Trophoblast cell (in vitro differentiated cells and primary cell): ENCODE measurements at regions not wholly inside any gene's neighbourhood (a gene's known extent, or its start where the extent isn't known, plus 50 kb on each side); places are given as distances from the start of the nearest gene placed in this dataset.
"Not testable (repeated sequence)": the region's sequence is repeated elsewhere in the genome, so short reads cannot be mapped to it uniquely, and the experiment has no call there.

Experiments used
- DNase-seq, 2 donors: peaks; one replicate each; pipeline ENCODE4 v3.0.0-alpha.2; 2016
- H2AFZ ChIP-seq: 2 replicates; pipeline ENCODE4 v1.6.1; 2013; ENCODE audit warnings: low read length, moderate library complexity, mild to moderate bottlenecking; ENCODE audit not compliant: insufficient read depth, poor library complexity
- H2AK5ac ChIP-seq: 2 replicates; pipeline ENCODE4 v1.6.1; 2013; ENCODE audit warnings: mild to moderate bottlenecking, low read length
- H2BK120ac ChIP-seq: 2 replicates; pipeline ENCODE4 v1.6.1; 2013; ENCODE audit warnings: low read length, mild to moderate bottlenecking, moderate library complexity; ENCODE audit not compliant: insufficient read depth, poor library complexity
- H2BK12ac ChIP-seq: 2 replicates; pipeline ENCODE4 v1.6.1; 2013; ENCODE audit warnings: mild to moderate bottlenecking, low read length, moderate library complexity
- H2BK5ac ChIP-seq: 2 replicates; pipeline ENCODE4 v1.6.1; 2013; ENCODE audit warnings: low read length, low read depth, moderate library complexity, mild to moderate bottlenecking; ENCODE audit not compliant: poor library complexity
- H3K14ac ChIP-seq: 2 replicates; pipeline ENCODE4 v1.6.1; 2013; ENCODE audit warnings: mild to moderate bottlenecking, low read length
- H3K18ac ChIP-seq: 2 replicates; pipeline ENCODE4 v1.6.1; 2013; ENCODE audit warnings: mild to moderate bottlenecking, low read length
- H3K23ac ChIP-seq: 2 replicates; pipeline ENCODE4 v1.6.1; 2013; ENCODE audit warnings: low read length
- H3K27ac ChIP-seq: 2 replicates; pipeline ENCODE4 v1.5.1; 2013; ENCODE audit warnings: low read depth, mild to moderate bottlenecking, inconsistent platforms, low read length, moderate library complexity
- H3K27me3 ChIP-seq: 2 replicates; pipeline ENCODE4 v1.6.1; 2013; ENCODE audit warnings: inconsistent platforms, mild to moderate bottlenecking, low read length, moderate library complexity; ENCODE audit not compliant: insufficient read depth
- H3K36me3 ChIP-seq, 2 experiments: 1 replicate in 1 of 2; 2 replicates in 1 of 2; pipeline ENCODE4 v1.6.1; 2013; ENCODE audit warnings: low read length in 2 of 2, mild to moderate bottlenecking in 2 of 2, moderate library complexity in 1 of 2; ENCODE audit not compliant: insufficient read depth in 2 of 2, control insufficient read depth in 1 of 2
- H3K4ac ChIP-seq: 2 replicates; pipeline ENCODE4 v1.6.1; 2013; ENCODE audit warnings: low read depth, mild to moderate bottlenecking, low read length, moderate library complexity
- H3K4me1 ChIP-seq, 2 experiments: 1 replicate in 1 of 2; 2 replicates in 1 of 2; pipeline ENCODE4 v1.6.1; 2013; ENCODE audit warnings: low read length in 2 of 2, mild to moderate bottlenecking in 2 of 2, moderate library complexity in 1 of 2; ENCODE audit not compliant: insufficient read depth in 2 of 2, control insufficient read depth in 1 of 2
- H3K4me2 ChIP-seq: 2 replicates; pipeline ENCODE4 v1.6.1; 2013; ENCODE audit warnings: inconsistent platforms, mild to moderate bottlenecking, low read length, moderate library complexity
- H3K4me3 ChIP-seq: 2 replicates; pipeline ENCODE4 v1.5.1; 2013; ENCODE audit warnings: mild to moderate bottlenecking, low read depth, low read length, inconsistent platforms
- H3K79me1 ChIP-seq: one replicate; pipeline ENCODE4 v1.6.1; 2013; ENCODE audit warnings: low read length
- H3K79me2 ChIP-seq: 2 replicates; pipeline ENCODE4 v1.6.1; 2013; ENCODE audit warnings: low read length, mild to moderate bottlenecking; ENCODE audit not compliant: control insufficient read depth, insufficient read depth, poor library complexity
- H3K9ac ChIP-seq: 2 replicates; pipeline ENCODE4 v1.6.1; 2013; ENCODE audit warnings: mild to moderate bottlenecking, low read length
- H3K9me3 ChIP-seq: 2 replicates; pipeline ENCODE4 v1.6.1; 2013; ENCODE audit warnings: low read depth, mild to moderate bottlenecking, control low read depth, inconsistent platforms, low read length; ENCODE audit not compliant: insufficient read depth
- H4K12ac ChIP-seq: 2 replicates; pipeline ENCODE4 v1.6.1; 2013; ENCODE audit warnings: low read depth, mild to moderate bottlenecking, low read length, moderate library complexity
- H4K8ac ChIP-seq: 2 replicates; pipeline ENCODE4 v1.6.1; 2013; ENCODE audit warnings: low read depth, mild to moderate bottlenecking, low read length, moderate library complexity
- H4K91ac ChIP-seq: one replicate; pipeline ENCODE4 v1.6.1; 2013; ENCODE audit warnings: low read depth, mild to moderate bottlenecking, low read length, moderate library complexity
- WGBS: extraction: QIAGEN DNeasy Blood & Tissue Kit; methylation state at CpG from one replicate; pipeline ENCODE4 v1.1.7; 2013; ENCODE audit warnings: missing lambda C conversion rate; ENCODE audit not compliant: insufficient read length, insufficient coverage; ENCODE audit errors: extremely low coverage; 5-methylcytosine and 5-hydroxymethylcytosine counted together

DNA sequence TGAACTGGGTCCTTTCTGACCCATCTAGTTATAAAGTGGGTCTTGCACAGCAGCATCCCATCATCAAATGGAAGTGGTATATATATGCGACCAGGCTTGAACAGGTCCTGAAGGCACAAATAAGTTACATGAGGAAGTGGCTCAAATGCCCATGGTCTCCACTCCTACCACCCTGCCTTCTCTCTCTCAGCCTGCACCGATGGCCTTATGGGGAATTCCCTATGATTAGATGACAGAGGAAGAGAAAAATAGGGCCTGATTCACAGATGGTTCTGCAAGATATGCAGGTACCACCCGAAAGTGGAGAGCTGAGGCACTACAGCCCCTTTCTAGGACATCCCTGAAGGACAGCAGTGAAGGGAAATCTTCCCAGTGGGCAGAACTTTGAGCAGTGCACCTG lies 1275.1 kb upstream of the CITED2 start:
- not testable (repeated sequence) for H3K27me3 ChIP-seq, H3K27ac ChIP-seq, H3K79me2 ChIP-seq, DNase-seq, H4K12ac ChIP-seq, H3K36me3 ChIP-seq, H3K79me1 ChIP-seq, H2BK12ac ChIP-seq, H4K91ac ChIP-seq, H3K14ac ChIP-seq, H3K18ac ChIP-seq, H3K4me1 ChIP-seq, H3K4me2 ChIP-seq, H4K8ac ChIP-seq, H3K4ac ChIP-seq, H2BK120ac ChIP-seq, H3K23ac ChIP-seq, H3K9me3 ChIP-seq, H3K9ac ChIP-seq, H2AFZ ChIP-seq, H2BK5ac ChIP-seq, H3K4me3 ChIP-seq, H2AK5ac ChIP-seq
- no CpG with 5 or more reads among the region's 3 CpGs for WGBS

GRCh38 chr6:140647322-140647721 lies 1272.9 kb upstream of the CITED2 start:
- H3K4me2 ChIP-seq, H3K27me3 ChIP-seq, H4K91ac ChIP-seq, H2BK5ac ChIP-seq, H2BK120ac ChIP-seq, H4K12ac ChIP-seq, H3K14ac ChIP-seq, DNase-seq, H3K4me3 ChIP-seq, H4K8ac ChIP-seq, H3K9me3 ChIP-seq, H3K4ac ChIP-seq, H3K18ac ChIP-seq, H3K36me3 ChIP-seq, H3K9ac ChIP-seq, H3K27ac ChIP-seq, H3K79me1 ChIP-seq, H2BK12ac ChIP-seq, H2AK5ac ChIP-seq, H3K4me1 ChIP-seq, H3K23ac ChIP-seq, H2AFZ ChIP-seq, H3K79me2 ChIP-seq: not testable (repeated sequence)

- DNase-seq: no peak
- no CpG with 5 or more reads among the region's 2 CpGs for WGBS
Observed at GRCh38 chr6:140644017-140644416, 1269.6 kb upstream of the CITED2 start.

DNA sequence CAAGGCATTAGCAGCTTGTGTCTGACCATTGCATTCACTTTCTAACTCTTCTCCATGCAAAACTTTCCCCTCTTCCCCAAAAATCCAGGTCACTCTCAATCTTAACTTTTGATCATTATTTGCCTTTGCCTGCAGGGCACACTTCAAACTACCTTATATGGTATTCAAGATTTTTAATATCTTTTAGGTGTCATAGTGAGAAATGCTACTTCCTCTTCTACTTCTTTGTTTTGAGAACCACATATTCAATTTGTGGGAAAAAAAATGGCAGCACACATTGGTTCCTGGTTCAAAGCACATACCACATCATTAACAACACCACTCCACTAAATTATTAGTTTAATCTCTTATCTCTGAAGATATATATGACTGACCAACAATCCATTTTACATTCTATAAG lies 1267.0 kb upstream of the CITED2 start:
- Histone ChIP-seq H3K36me3 (no peaks in the 10 kb centered on the region), H3K4me3 (no peak overlapping the region), H3K9me3 (peaks cover 4% of the 10 kb centered on the region), H4K8ac (no peak overlapping the region), H2BK120ac (no peak overlapping the region), H4K91ac (no peak overlapping the region), H3K14ac (no peak overlapping the region), H2BK5ac (no peak overlapping the region), H2BK12ac (no peak overlapping the region), H3K9ac (no peak overlapping the region), H3K4me2 (no peak overlapping the region), H3K4me1 (no peaks in the 10 kb centered on the region), H2AFZ (no peak overlapping the region), H3K23ac (no peak overlapping the region), H3K79me2 (no peaks in the 10 kb centered on the region), H4K12ac (no peak overlapping the region), H3K18ac (no peak overlapping the region), H3K79me1 (no peaks in the 10 kb centered on the region), H2AK5ac (no peak overlapping the region), H3K4ac (no peak overlapping the region), H3K27ac (no peak overlapping the region), H3K27me3 (no peaks in the 10 kb centered on the region)
- no peak for DNase-seq

More at GRCh38 chr6:140644017-140644416, 1269.6 kb upstream of the CITED2 start:
- Histone ChIP-seq H3K79me2 (no peaks in the 10 kb centered on the region), H2AFZ (no peak overlapping the region), H3K27ac (no peak overlapping the region), H3K9me3 (peaks cover 4% of the 10 kb centered on the region), H3K4me3 (no peak overlapping the region), H3K4ac (no peak overlapping the region), H3K36me3 (peaks cover 0 to under 1% of the 10 kb centered on the region in 2 experiments), H2BK5ac (no peak overlapping the region), H3K9ac (no peak overlapping the region), H3K27me3 (no peaks in the 10 kb centered on the region), H4K91ac (no peak overlapping the region), H3K4me2 (no peak overlapping the region), H2AK5ac (no peak overlapping the region), H3K14ac (no peak overlapping the region), H2BK12ac (no peak overlapping the region), H3K18ac (no peak overlapping the region), H4K8ac (no peak overlapping the region), H3K79me1 (no peaks in the 10 kb centered on the region), H3K23ac (no peak overlapping the region), H4K12ac (no peak overlapping the region), H3K4me1 (no peaks in the 10 kb centered on the region), H2BK120ac (no peak overlapping the region)
